ENCODE measurements at regions not wholly inside any gene's neighbourhood (a gene's known extent, or its start where the extent isn't known, plus 50 kb on each side); places are given as distances from the start of the nearest gene placed in this dataset.

GRCh38 chr4:11111876-11112275 lies 316.8 kb downstream of the HS3ST1 start:
- Histone ChIP-seq H3K9me2 (ENCODE audit: insufficient read depth, low read length) (no peaks in the 10 kb centered on the region), H4K20me1 (ENCODE audit: insufficient read depth, low read length) (no peaks in the 10 kb centered on the region), H2AFZ (ENCODE audit: low read length) (no peak overlapping the region), H3K79me2 (ENCODE audit: insufficient read depth, low read depth, low read length) (no peaks in the 10 kb centered on the region), H3K4me1 (ENCODE audit: insufficient read depth, low read length, poor library complexity, severe bottlenecking) (no peaks in the 10 kb centered on the region), H3K4me3 (ENCODE audit: low read depth, low read length, poor library complexity, severe bottlenecking) (no peak overlapping the region), H3K27ac (ENCODE audit: low read depth, low read length, poor library complexity, severe bottlenecking) (no peak overlapping the region), H3K4me2 (ENCODE audit: low read length) (no peak overlapping the region), H3K9me3 (ENCODE audit: low read length) (no peaks in the 10 kb centered on the region), H3K36me3 (ENCODE audit: insufficient read depth, low read length) (no peaks in the 10 kb centered on the region)
- CTCF ChIA-PET (ENCODE audit: unreplicated experiment), result no interaction called here
- POLR2A ChIA-PET, result interaction anchor here (1.5 kb wide), 1 partner anchor 40 kb away, joined by 5 read pairs; no protein-coding TSS in a partner anchor
- TF ChIP-seq CTCF (conservative IDR thresholded peaks at IDR 0.05; ENCODE audit: low read length), result no peak
- no peak for TF ChIP-seq EZH2phosphoT487 (IDR thresholded peaks at IDR 0.05; ENCODE audit: borderline replicate concordance, low read depth, low read length)
- intact Hi-C loops (cut with micrococcal nuclease; ENCODE audit: unreplicated experiment), result no loop called here
- BruUV-seq (replicated peaks), result no TSS peak
- no peak for DNase-seq (ENCODE audit: low spot score)

- BruUV-seq (replicated peaks), result no TSS peak
- no peaks in the 10 kb centered on the region for H4K20me1 ChIP-seq (ENCODE audit: insufficient read depth, low read length)
- H3K79me2 ChIP-seq (ENCODE audit: insufficient read depth, low read depth, low read length), result no peaks in the 10 kb centered on the region
- DNase-seq (ENCODE audit: low spot score), result no peak
- H3K4me2 ChIP-seq (ENCODE audit: low read length), result no peak overlapping the region
- TF ChIP-seq CTCF (conservative IDR thresholded peaks at IDR 0.05; ENCODE audit: low read length), result no peak
- no peak for TF ChIP-seq EZH2phosphoT487 (IDR thresholded peaks at IDR 0.05; ENCODE audit: borderline replicate concordance, low read depth, low read length)
- ChIA-PET CTCF (ENCODE audit: unreplicated experiment) (no interaction called here), POLR2A (interaction anchor here (1.5 kb wide), 1 partner anchor 40 kb away, joined by 5 read pairs; no protein-coding TSS in a partner anchor)
- no peaks in the 10 kb centered on the region for H3K9me2 ChIP-seq (ENCODE audit: insufficient read depth, low read length)
- no peaks in the 10 kb centered on the region for H3K36me3 ChIP-seq (ENCODE audit: insufficient read depth, low read length)
- H3K9me3 ChIP-seq (ENCODE audit: low read length), result no peaks in the 10 kb centered on the region
- intact Hi-C loops (cut with micrococcal nuclease; ENCODE audit: unreplicated experiment), result no loop called here
- H3K4me1 ChIP-seq (ENCODE audit: insufficient read depth, low read length, poor library complexity, severe bottlenecking), result no peaks in the 10 kb centered on the region
- H3K4me3 ChIP-seq (ENCODE audit: low read depth, low read length, poor library complexity, severe bottlenecking), result no peak overlapping the region
- no peak overlapping the region for H2AFZ ChIP-seq (ENCODE audit: low read length)
- H3K27ac ChIP-seq (ENCODE audit: low read depth, low read length, poor library complexity, severe bottlenecking), result no peak overlapping the region
Observed at GRCh38 chr4:11111370-11111769, 317.3 kb downstream of the HS3ST1 start.

GRCh38 chr4:11106759-11107158 lies 321.9 kb downstream of the HS3ST1 start:
- ChIA-PET POLR2A (interaction anchor here (0.6 kb wide), 1 partner anchor 339 kb away, joined by 3 read pairs; no protein-coding TSS in a partner anchor), CTCF (ENCODE audit: unreplicated experiment) (no interaction called here)
- Histone ChIP-seq H3K36me3 (ENCODE audit: insufficient read depth, low read length) (no peaks in the 10 kb centered on the region), H3K79me2 (ENCODE audit: insufficient read depth, low read depth, low read length) (no peaks in the 10 kb centered on the region), H3K4me3 (ENCODE audit: low read depth, low read length, poor library complexity, severe bottlenecking) (no peak overlapping the region), H3K9me3 (ENCODE audit: low read length) (no peaks in the 10 kb centered on the region), H3K27ac (ENCODE audit: low read depth, low read length, poor library complexity, severe bottlenecking) (no peak overlapping the region), H4K20me1 (ENCODE audit: insufficient read depth, low read length) (no peaks in the 10 kb centered on the region), H2AFZ (ENCODE audit: low read length) (no peak overlapping the region), H3K4me2 (ENCODE audit: low read length) (no peak overlapping the region), H3K9me2 (ENCODE audit: insufficient read depth, low read length) (no peaks in the 10 kb centered on the region), H3K4me1 (ENCODE audit: insufficient read depth, low read length, poor library complexity, severe bottlenecking) (no peaks in the 10 kb centered on the region)
- TF ChIP-seq EZH2phosphoT487 (IDR thresholded peaks at IDR 0.05; ENCODE audit: borderline replicate concordance, low read depth, low read length) (no peak), CTCF (conservative IDR thresholded peaks at IDR 0.05; ENCODE audit: low read length) (no peak)
- DNase-seq (ENCODE audit: low spot score), result no peak
- intact Hi-C loops (cut with micrococcal nuclease; ENCODE audit: unreplicated experiment), result loop anchor here (10.0 kb wide), 1 partner anchor 382 kb away; no protein-coding TSS in a partner anchor
- no TSS peak for BruUV-seq (replicated peaks)
